ENCODE measurements at regions not wholly inside any gene's neighbourhood (a gene's known extent, or its start where the extent isn't known, plus 50 kb on each side); places are given as distances from the start of the nearest gene placed in this dataset.

GRCh38 chr9:12980085-12980851, 205.4 kb downstream of the LURAP1L start:
- Histone ChIP-seq H3K4me3 (no peak overlapping the region), H3K27ac (no peak overlapping the region)

GRCh38 chr9:12988258-12988657, 213.4 kb downstream of the LURAP1L start:
- Histone ChIP-seq H3K4me3 (no peak overlapping the region), H3K27ac (no peak overlapping the region)

GRCh38 chr9:12989669-12990068, 214.8 kb downstream of the LURAP1L start:
- Histone ChIP-seq H3K4me3 (no peak overlapping the region), H3K27ac (no peak overlapping the region)

GRCh38 chr9:12993466-12993865, 218.6 kb downstream of the LURAP1L start:
- Histone ChIP-seq H3K4me3 (no peak overlapping the region), H3K27ac (no peak overlapping the region)

GRCh38 chr9:12997009-12997408, 222.2 kb downstream of the LURAP1L start:
- peak overlapping the region in 1 of 21 experiments; percentile 22 for H3K27ac ChIP-seq
- H3K4me3 ChIP-seq, result no peak overlapping the region

- Histone ChIP-seq H3K4me3 (no peak overlapping the region), H3K27ac (no peak overlapping the region)
These were observed 227.3 kb downstream of the LURAP1L start for GRCh38 chr9:13001989-13002580.

- Histone ChIP-seq H3K27ac (no peak overlapping the region), H3K4me3 (no peak overlapping the region)
These were observed 227.9 kb downstream of the LURAP1L start for GRCh38 chr9:13002740-13003139.

- Histone ChIP-seq H3K4me3 (no peak overlapping the region), H3K27ac (no peak overlapping the region)
These were observed 235.1 kb downstream of the LURAP1L start for GRCh38 chr9:13009871-13010270.

GRCh38 chr9:13013991-13014883, 239.4 kb downstream of the LURAP1L start:
- Histone ChIP-seq H3K4me3 (no peak overlapping the region), H3K27ac (peak overlapping the region in 5 of 21 experiments; percentile 31 to 57 (median 48))

- H3K27ac ChIP-seq, result peak overlapping the region in 2 of 21 experiments; percentile 11 to 23
- no peak overlapping the region for H3K4me3 ChIP-seq
These were observed 242.4 kb downstream of the LURAP1L start for GRCh38 chr9:13017260-13017659.

- Histone ChIP-seq H3K27ac (peak overlapping the region in 7 of 21 experiments; percentile 11 to 72 (median 52)), H3K4me3 (no peak overlapping the region)
These were observed 245.6 kb downstream of the LURAP1L start for GRCh38 chr9:13020146-13021040.

- Histone ChIP-seq H3K27ac (no peak overlapping the region), H3K4me3 (no peak overlapping the region)
These were observed 247.9 kb downstream of the LURAP1L start for GRCh38 chr9:13022756-13023155.

- H3K27ac ChIP-seq, result no peak overlapping the region
- H3K4me3 ChIP-seq, result no peak overlapping the region
These were observed 248.7 kb downstream of the LURAP1L start for GRCh38 chr9:13023498-13023897.

GRCh38 chr9:13026956-13027355, 252.1 kb downstream of the LURAP1L start:
- H3K4me3 ChIP-seq, result no peak overlapping the region
- H3K27ac ChIP-seq, result peak overlapping the region in 2 of 21 experiments; percentile 13 to 44

- no peak overlapping the region for H3K27ac ChIP-seq
These were observed 251.6 kb downstream of the MPDZ start for GRCh38 chr9:13027879-13028278.

GRCh38 chr9:13032585-13032984, 246.9 kb downstream of the MPDZ start:
- H3K27ac ChIP-seq, result no peak overlapping the region
- H3K4me3 ChIP-seq, result no peak overlapping the region

More at GRCh38 chr9:13027879-13028278, 251.6 kb downstream of the MPDZ start:
- H3K4me3 ChIP-seq, result no peak overlapping the region

GRCh38 chr9:13033959-13034693, 245.4 kb downstream of the MPDZ start:
- peak overlapping the region in 1 of 21 experiments; percentile 38 for H3K27ac ChIP-seq
- H3K4me3 ChIP-seq, result peak overlapping the region in 1 of 7 experiments; percentile 12

- H3K4me3 ChIP-seq, result no peak overlapping the region
- peak overlapping the region in 1 of 21 experiments; percentile 38 for H3K27ac ChIP-seq
These were observed 244.8 kb downstream of the MPDZ start for GRCh38 chr9:13034694-13035002.

GRCh38 chr9:13035822-13036221, 243.7 kb downstream of the MPDZ start:
- H3K27ac ChIP-seq, result no peak overlapping the region
- no peak overlapping the region for H3K4me3 ChIP-seq
